Eye (tissue), 1 donor: ENCODE measurements at regions not wholly inside any gene's neighbourhood (a gene's known extent, or its start where the extent isn't known, plus 50 kb on each side); places are given as distances from the start of the nearest gene placed in this dataset.

Experiments
- DNase-seq: peaks from one replicate; pipeline ENCODE4 v3.0.0-alpha.2; 2015

GRCh38 chr6:79763301-79763700, 132.2 kb downstream of the SH3BGRL2 start:
- no peak for DNase-seq

- DNase-seq, result peak; percentile 63
Observed at GRCh38 chr6:79762370-79762769, 131.2 kb downstream of the SH3BGRL2 start.

GRCh38 chr6:79756496-79756895, 125.4 kb downstream of the SH3BGRL2 start:
- no peak for DNase-seq

- no peak for DNase-seq
Observed at GRCh38 chr6:79755967-79756366, 124.8 kb downstream of the SH3BGRL2 start.
